IMR-90 (cell line): ENCODE measurements at regions not wholly inside any gene's neighbourhood (a gene's known extent, or its start where the extent isn't known, plus 50 kb on each side); places are given as distances from the start of the nearest gene placed in this dataset.

Source experiments
- BHLHE40 ChIP-seq: fragments of 150-350 bp; IDR thresholded peaks from 2 replicates; pipeline ENCODE4 v1.6.1; 2016; ENCODE audit warnings: mild to moderate bottlenecking, low read depth, low read length
- ELK1 ChIP-seq: fragments of 150-350 bp; IDR thresholded peaks from 2 replicates; pipeline ENCODE4 v1.6.1; 2016; ENCODE audit warnings: low read depth, mild to moderate bottlenecking, low read length, moderate library complexity, borderline replicate concordance
- RAD21 ChIP-seq: IDR thresholded peaks from 2 replicates; pipeline ENCODE4 v1.6.1; 2012; ENCODE audit warnings: low read length, improper control_type of control experiment
- RCOR1 ChIP-seq: IDR thresholded peaks from 2 replicates; pipeline ENCODE4 v1.6.1; 2012; ENCODE audit warnings: mild to moderate bottlenecking, low read length, improper control_type of control experiment; ENCODE audit not compliant: insufficient replicate concordance
- TF ChIP-seq, protein P1 (sequence below): conservative IDR thresholded peaks from 2 replicates; pipeline ENCODE4 v1.5.1; 2012; ENCODE audit warnings: mild to moderate bottlenecking, low read depth, low read length, improper control_type of control experiment
- TF ChIP-seq, protein P2 (sequence below): fragments of 150-350 bp; IDR thresholded peaks from 2 replicates; pipeline ENCODE4 v1.6.1; 2017; ENCODE audit warnings: mild to moderate bottlenecking, antibody characterized with exemption, low read length, low read depth

DNA sequence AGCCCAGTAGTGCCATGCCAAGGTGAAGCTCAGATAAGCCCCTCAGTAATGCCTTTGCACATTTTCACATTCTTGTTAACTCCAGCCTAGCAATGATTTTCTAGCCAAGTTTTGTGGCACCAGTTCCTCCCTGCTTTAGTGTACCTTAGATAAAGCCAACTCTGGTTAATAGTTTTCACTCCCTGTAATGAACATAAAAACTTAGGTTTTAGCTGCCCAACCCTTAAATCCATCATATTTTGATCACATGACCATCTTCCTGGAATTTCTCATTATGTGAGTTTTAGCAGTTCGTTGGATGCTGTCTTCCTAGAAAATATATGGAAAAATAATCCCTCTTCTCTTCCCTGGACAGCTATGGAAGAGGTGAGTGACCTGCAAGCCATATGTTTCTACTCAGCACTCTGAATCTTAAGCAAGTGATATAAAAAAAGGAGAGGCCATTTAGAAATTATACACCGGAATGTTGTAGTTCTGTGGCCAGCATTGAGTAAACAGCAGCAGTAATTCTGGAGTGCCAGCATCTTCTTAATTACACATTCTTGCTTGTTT is 62.2 kb upstream of the P2RY1 start:
- TF ChIP-seq, protein P1, sequence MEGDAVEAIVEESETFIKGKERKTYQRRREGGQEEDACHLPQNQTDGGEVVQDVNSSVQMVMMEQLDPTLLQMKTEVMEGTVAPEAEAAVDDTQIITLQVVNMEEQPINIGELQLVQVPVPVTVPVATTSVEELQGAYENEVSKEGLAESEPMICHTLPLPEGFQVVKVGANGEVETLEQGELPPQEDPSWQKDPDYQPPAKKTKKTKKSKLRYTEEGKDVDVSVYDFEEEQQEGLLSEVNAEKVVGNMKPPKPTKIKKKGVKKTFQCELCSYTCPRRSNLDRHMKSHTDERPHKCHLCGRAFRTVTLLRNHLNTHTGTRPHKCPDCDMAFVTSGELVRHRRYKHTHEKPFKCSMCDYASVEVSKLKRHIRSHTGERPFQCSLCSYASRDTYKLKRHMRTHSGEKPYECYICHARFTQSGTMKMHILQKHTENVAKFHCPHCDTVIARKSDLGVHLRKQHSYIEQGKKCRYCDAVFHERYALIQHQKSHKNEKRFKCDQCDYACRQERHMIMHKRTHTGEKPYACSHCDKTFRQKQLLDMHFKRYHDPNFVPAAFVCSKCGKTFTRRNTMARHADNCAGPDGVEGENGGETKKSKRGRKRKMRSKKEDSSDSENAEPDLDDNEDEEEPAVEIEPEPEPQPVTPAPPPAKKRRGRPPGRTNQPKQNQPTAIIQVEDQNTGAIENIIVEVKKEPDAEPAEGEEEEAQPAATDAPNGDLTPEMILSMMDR = no peak
- TF ChIP-seq ELK1 (no peak), RCOR1 (no peak), RAD21 (no peak), BHLHE40 (no peak)
- TF ChIP-seq, protein P2, sequence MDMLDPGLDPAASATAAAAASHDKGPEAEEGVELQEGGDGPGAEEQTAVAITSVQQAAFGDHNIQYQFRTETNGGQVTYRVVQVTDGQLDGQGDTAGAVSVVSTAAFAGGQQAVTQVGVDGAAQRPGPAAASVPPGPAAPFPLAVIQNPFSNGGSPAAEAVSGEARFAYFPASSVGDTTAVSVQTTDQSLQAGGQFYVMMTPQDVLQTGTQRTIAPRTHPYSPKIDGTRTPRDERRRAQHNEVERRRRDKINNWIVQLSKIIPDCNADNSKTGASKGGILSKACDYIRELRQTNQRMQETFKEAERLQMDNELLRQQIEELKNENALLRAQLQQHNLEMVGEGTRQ = no peak
